HEK293T (cell line): ENCODE measurements at regions not wholly inside any gene's neighbourhood (a gene's known extent, or its start where the extent isn't known, plus 50 kb on each side); places are given as distances from the start of the nearest gene placed in this dataset.

Source experiments
- ARNT ChIP-seq: fragments of 450-650 bp; IDR thresholded peaks from 2 replicates; pipeline ENCODE4 v1.6.1; 2017; ENCODE audit warnings: mild to moderate bottlenecking
- ELF4 ChIP-seq: fragments of 450-650 bp; IDR thresholded peaks from 2 replicates; pipeline ENCODE4 v1.6.1; 2017; ENCODE audit warnings: antibody characterized with exemption
- SP1 ChIP-seq: fragments of 450-650 bp; IDR thresholded peaks from 2 replicates; pipeline ENCODE4 v1.6.1; 2017

DNA sequence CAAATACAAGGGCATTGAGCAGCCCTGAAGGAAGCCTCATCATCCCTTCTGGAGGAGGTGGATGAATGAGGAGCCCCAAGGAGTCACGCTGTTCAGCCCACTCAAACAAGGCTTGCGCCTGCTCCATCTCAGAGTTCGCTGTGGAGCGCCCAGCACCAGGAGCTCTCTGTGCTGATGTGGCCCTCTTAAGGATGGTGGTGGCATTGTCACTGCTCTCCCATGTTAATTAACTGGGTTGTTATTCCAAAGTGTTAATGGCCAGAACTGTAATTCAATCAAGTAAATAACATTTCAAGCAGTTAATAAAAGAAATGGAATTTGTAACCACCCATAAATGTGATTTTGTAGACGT is 726.0 kb upstream of the RAB6C start:
- no peak for TF ChIP-seq ARNT
- no peak for TF ChIP-seq SP1
- no peak for TF ChIP-seq ELF4
